HepG2 (cell line): ENCODE measurements at regions not wholly inside any gene's neighbourhood (a gene's known extent, or its start where the extent isn't known, plus 50 kb on each side); places are given as distances from the start of the nearest gene placed in this dataset.

Source experiments
- ATAC-seq: fragments of 200-7000 bp; cut with Tn5 transposase; 3 replicates; pipeline ENCODE4 v1.9.1; 2020; ENCODE audit warnings: mild to moderate bottlenecking, moderate library complexity
- BruUV-seq: library from RNA; stranded (reverse); fragments of 400-500 nt; replicated peaks from 2 replicates; lab custom pipeline; 2021; lab: Mats Ljungman, UMichigan
- CTCF ChIA-PET: fragments of 300-600 bp; formaldehyde crosslinking; extraction: SDS; loops from one replicate; lab custom pipeline; 2021; ENCODE audit warnings: low total read pairs, inconsistent platforms, low intra/inter-chr PET ratio; lab: Yijun Ruan, JAX
- POLR2A ChIA-PET: fragments of 350-600 bp; sonication (Branson Sonifier 250); formaldehyde crosslinking; loops from one replicate; lab custom pipeline; 2020; ENCODE audit warnings: antibody characterized with exemption, inconsistent platforms; lab: Yijun Ruan, JAX
- DNase-seq: peaks from one replicate; pipeline ENCODE4 v3.0.0-alpha.2; 2015; ENCODE audit warnings: low spot score
- FAIRE-seq: peaks from 3 replicates; lab custom pipeline; 2011; peaks lifted over from hg19 to GRCh38; lab: Jason Lieb, UNC
- H2AFZ ChIP-seq: one replicate; pipeline ENCODE4 v1.6.1; 2011; ENCODE audit warnings: low read length, inconsistent platforms
- H3K27ac ChIP-seq: fragments of 300-600 bp; 3 replicates; pipeline ENCODE4 v1.8.0; 2011; ENCODE audit warnings: mixed run types, mild to moderate bottlenecking, mixed read lengths, low read length, inconsistent platforms; ENCODE audit not compliant: insufficient read depth; ENCODE audit errors: extremely low read length
- H3K27me3 ChIP-seq, 2 experiments: fragments of 200-600 bp in 1 of 2; 2 replicates in 1 of 2; 3 replicates in 1 of 2; pipeline versions ENCODE4 v1.6.0 to v1.8.0; 2011; ENCODE audit warnings: low read length in 2 of 2, mild to moderate bottlenecking in 2 of 2, moderate library complexity in 2 of 2, inconsistent platforms in 1 of 2; ENCODE audit not compliant: insufficient read depth in 2 of 2, control insufficient read depth in 1 of 2
- H3K36me3 ChIP-seq, 2 experiments: fragments of 200-600 bp in 1 of 2; replicated peaks in 1 of 2; 2 replicates in 1 of 2; 3 replicates in 1 of 2; pipeline versions ENCODE4 v1.5.1 to v1.8.0; 2011; ENCODE audit warnings: low read length in 2 of 2, inconsistent platforms in 1 of 2; ENCODE audit not compliant: insufficient read depth in 2 of 2, control insufficient read depth in 1 of 2
- H3K4me1 ChIP-seq: 2 replicates; pipeline ENCODE4 v1.5.1; 2012; ENCODE audit warnings: low read length, inconsistent platforms; ENCODE audit not compliant: insufficient read depth
- H3K4me2 ChIP-seq: 2 replicates; pipeline ENCODE4 v1.6.0; 2011; ENCODE audit warnings: low read depth, low read length, inconsistent platforms
- H3K4me3 ChIP-seq, 3 experiments: fragments of 200-600 bp in 1 of 3; sonication (generic), shearing (Covaris generic) in 1 of 3; replicated peaks in 1 of 3; 2 replicates each; pipeline ENCODE4 v1.5.1; 2011 to 2016; ENCODE audit warnings: low read length in 3 of 3, inconsistent platforms in 2 of 3, low read depth in 2 of 3, mild to moderate bottlenecking in 2 of 3, control low read depth in 1 of 3, mixed read lengths in 1 of 3; ENCODE audit not compliant: insufficient read depth in 1 of 3
- H3K79me2 ChIP-seq: one replicate; pipeline ENCODE4 v1.6.1; 2011; ENCODE audit warnings: low read length, inconsistent platforms; ENCODE audit not compliant: insufficient read depth
- H3K9ac ChIP-seq: 2 replicates; pipeline ENCODE4 v1.6.0; 2011; ENCODE audit warnings: mild to moderate bottlenecking, low read depth, low read length, inconsistent platforms; ENCODE audit not compliant: insufficient read depth
- H3K9me3 ChIP-seq: 2 replicates; pipeline ENCODE4 v1.5.1; 2012; ENCODE audit warnings: mild to moderate bottlenecking, low read length
- H4K20me1 ChIP-seq: 2 replicates; pipeline ENCODE4 v1.6.0; 2011; ENCODE audit warnings: inconsistent platforms, mild to moderate bottlenecking, low read length, moderate library complexity; ENCODE audit not compliant: insufficient read depth
- ESRRA ChIP-seq: sonication (generic); formaldehyde crosslinking; IDR thresholded peaks from 2 replicates; pipeline ENCODE4 v1.5.1; 2020; ENCODE audit warnings: mild to moderate bottlenecking, low read depth, missing genetic modification reagents
- HMG20B ChIP-seq: conservative IDR thresholded peaks from 2 replicates; pipeline ENCODE4 v1.6.1; 2016; ENCODE audit warnings: missing genetic modification reagents, missing compliant biosample characterization
- KMT2A ChIP-seq: sonication (generic); formaldehyde crosslinking; IDR thresholded peaks from 2 replicates; pipeline ENCODE4 v1.4.0; 2020; ENCODE audit warnings: missing genetic modification reagents
- MXD3 ChIP-seq: IDR thresholded peaks from 2 replicates; pipeline ENCODE4 v1.6.1; 2016; ENCODE audit warnings: mild to moderate bottlenecking, missing biosample characterization, missing genetic modification reagents
- NFATC3 ChIP-seq: sonication (generic); formaldehyde crosslinking; IDR thresholded peaks from 2 replicates; pipeline ENCODE4 v1.5.1; 2020; ENCODE audit warnings: mild to moderate bottlenecking, missing genetic modification reagents
- PRDM15 ChIP-seq: sonication (generic); formaldehyde crosslinking; IDR thresholded peaks from 2 replicates; pipeline ENCODE4 v1.4.0; 2020; ENCODE audit warnings: missing genetic modification reagents
- PRPF4 ChIP-seq: fragments of 200-400 bp; formaldehyde crosslinking; IDR thresholded peaks from 2 replicates; pipeline ENCODE4 v1.6.1; 2016; ENCODE audit warnings: low read length, low read depth; ENCODE audit not compliant: poor library complexity, severe bottlenecking
- YEATS4 ChIP-seq: sonication (generic); formaldehyde crosslinking; IDR thresholded peaks from 2 replicates; pipeline ENCODE4 v1.4.0; 2020; ENCODE audit warnings: missing genetic modification reagents, borderline replicate concordance
- ZNF296 ChIP-seq: sonication (generic); formaldehyde crosslinking; conservative IDR thresholded peaks from 2 replicates; pipeline ENCODE4 v1.5.0; 2020; ENCODE audit warnings: mild to moderate bottlenecking, missing genetic modification reagents
- WGBS: methylation state at CpG from one replicate; pipeline ENCODE4 v1.1.6; 2017; ENCODE audit warnings: low lambda C conversion rate; 5-methylcytosine and 5-hydroxymethylcytosine counted together
- in situ Hi-C: cut with HindIII; loops from 2 replicates; pipeline ENCODE4 v1.10.0; 2017; ENCODE audit warnings: low pct_unique_long_range_greater_than_20kb; ENCODE audit not compliant: extremely low pct_ligation_motif_present
- intact Hi-C: fragments of 100-400 bp; cut with micrococcal nuclease; formaldehyde crosslinking; loops from one replicate; pipeline ENCODE4 v1.10.0; 2022; ENCODE audit not compliant: unreplicated experiment
- TF ChIP-seq, protein P1 (sequence below): conservative IDR thresholded peaks from 2 replicates; pipeline ENCODE4 v1.6.1; 2018; ENCODE audit warnings: missing genetic modification reagents
- TF ChIP-seq, protein P2 (sequence below): sonication (generic); formaldehyde crosslinking; IDR thresholded peaks from 2 replicates; pipeline ENCODE4 v1.5.0; 2020; ENCODE audit warnings: missing genetic modification reagents, mild to moderate bottlenecking, borderline replicate concordance
- TF ChIP-seq, protein P3 (sequence below): sonication (generic); formaldehyde crosslinking; IDR thresholded peaks from 2 replicates; pipeline ENCODE4 v1.4.0; 2020; ENCODE audit warnings: missing genetic modification reagents
- TF ChIP-seq, protein P4 (sequence below): IDR thresholded peaks from 2 replicates; pipeline ENCODE4 v1.6.1; 2016; ENCODE audit warnings: low read depth

DNA sequence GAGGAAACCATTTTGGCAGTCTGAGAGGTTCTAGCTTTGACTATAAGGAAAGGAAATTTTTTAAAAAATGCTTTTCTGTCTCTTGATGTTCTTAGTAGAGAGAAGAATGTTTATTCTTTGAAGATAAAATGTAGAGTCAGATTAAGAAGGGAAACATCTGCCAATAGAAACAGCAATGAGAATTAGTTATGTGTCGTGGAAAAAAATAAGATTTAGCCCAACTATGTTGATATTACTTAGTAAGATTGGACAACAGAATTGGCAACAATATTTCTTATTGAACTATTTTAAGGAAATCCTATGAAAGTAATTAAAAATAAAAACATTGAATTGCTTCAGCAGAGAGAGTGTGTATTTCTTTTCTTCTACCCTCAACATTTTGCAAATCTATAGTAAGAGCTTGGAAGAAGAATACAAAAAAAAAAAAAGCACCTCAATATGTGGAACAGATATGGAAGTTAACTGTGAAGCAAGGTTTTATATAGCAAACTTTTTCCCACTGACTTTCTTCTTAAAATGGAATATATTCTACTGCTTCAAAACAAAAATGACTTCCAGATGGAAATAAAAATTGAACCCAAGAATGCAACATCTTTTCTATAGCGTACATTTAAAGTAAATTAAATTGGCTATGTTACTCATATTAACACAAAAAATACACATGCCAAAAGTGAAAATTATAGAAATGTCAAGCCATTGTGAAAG is 177.9 kb downstream of the FAM124B start:
- BruUV-seq = no TSS peak
- POLR2A ChIA-PET = no interaction called here
- no peak for TF ChIP-seq PRPF4
- TF ChIP-seq, protein P1, sequence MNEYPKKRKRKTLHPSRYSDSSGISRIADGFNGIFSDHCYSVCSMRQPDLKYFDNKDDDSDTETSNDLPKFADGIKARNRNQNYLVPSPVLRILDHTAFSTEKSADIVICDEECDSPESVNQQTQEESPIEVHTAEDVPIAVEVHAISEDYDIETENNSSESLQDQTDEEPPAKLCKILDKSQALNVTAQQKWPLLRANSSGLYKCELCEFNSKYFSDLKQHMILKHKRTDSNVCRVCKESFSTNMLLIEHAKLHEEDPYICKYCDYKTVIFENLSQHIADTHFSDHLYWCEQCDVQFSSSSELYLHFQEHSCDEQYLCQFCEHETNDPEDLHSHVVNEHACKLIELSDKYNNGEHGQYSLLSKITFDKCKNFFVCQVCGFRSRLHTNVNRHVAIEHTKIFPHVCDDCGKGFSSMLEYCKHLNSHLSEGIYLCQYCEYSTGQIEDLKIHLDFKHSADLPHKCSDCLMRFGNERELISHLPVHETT = no peak
- TF ChIP-seq, protein P2, sequence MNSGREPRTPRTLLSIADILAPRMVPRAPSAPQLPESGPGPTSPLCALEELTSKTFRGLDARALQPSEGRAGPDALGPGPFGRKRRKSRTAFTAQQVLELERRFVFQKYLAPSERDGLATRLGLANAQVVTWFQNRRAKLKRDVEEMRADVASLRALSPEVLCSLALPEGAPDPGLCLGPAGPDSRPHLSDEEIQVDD = no peak
- TF ChIP-seq ESRRA = no peak
- TF ChIP-seq, protein P3, sequence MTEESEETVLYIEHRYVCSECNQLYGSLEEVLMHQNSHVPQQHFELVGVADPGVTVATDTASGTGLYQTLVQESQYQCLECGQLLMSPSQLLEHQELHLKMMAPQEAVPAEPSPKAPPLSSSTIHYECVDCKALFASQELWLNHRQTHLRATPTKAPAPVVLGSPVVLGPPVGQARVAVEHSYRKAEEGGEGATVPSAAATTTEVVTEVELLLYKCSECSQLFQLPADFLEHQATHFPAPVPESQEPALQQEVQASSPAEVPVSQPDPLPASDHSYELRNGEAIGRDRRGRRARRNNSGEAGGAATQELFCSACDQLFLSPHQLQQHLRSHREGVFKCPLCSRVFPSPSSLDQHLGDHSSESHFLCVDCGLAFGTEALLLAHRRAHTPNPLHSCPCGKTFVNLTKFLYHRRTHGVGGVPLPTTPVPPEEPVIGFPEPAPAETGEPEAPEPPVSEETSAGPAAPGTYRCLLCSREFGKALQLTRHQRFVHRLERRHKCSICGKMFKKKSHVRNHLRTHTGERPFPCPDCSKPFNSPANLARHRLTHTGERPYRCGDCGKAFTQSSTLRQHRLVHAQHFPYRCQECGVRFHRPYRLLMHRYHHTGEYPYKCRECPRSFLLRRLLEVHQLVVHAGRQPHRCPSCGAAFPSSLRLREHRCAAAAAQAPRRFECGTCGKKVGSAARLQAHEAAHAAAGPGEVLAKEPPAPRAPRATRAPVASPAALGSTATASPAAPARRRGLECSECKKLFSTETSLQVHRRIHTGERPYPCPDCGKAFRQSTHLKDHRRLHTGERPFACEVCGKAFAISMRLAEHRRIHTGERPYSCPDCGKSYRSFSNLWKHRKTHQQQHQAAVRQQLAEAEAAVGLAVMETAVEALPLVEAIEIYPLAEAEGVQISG (CRISPR knock-in tag) = no peak
- TF ChIP-seq ZNF296 = no peak
- no peak for TF ChIP-seq MXD3 (CRISPR knock-in tag)
- TF ChIP-seq PRDM15 = no peak
- TF ChIP-seq YEATS4 (CRISPR knock-in tag) = no peak
- TF ChIP-seq, protein P4, sequence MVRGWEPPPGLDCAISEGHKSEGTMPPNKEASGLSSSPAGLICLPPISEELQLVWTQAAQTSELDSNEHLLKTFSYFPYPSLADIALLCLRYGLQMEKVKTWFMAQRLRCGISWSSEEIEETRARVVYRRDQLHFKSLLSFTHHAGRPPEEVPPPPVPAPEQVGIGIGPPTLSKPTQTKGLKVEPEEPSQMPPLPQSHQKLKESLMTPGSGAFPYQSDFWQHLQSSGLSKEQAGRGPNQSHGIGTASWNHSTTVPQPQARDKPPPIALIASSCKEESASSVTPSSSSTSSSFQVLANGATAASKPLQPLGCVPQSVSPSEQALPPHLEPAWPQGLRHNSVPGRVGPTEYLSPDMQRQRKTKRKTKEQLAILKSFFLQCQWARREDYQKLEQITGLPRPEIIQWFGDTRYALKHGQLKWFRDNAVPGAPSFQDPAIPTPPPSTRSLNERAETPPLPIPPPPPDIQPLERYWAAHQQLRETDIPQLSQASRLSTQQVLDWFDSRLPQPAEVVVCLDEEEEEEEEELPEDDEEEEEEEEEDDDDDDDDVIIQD = no peak
- no peak for TF ChIP-seq HMG20B (CRISPR knock-in tag)
- no peak for TF ChIP-seq KMT2A
- TF ChIP-seq NFATC3 (CRISPR knock-in tag) = no peak

More for the DNA sequence above, 177.9 kb downstream of the FAM124B start:
- Histone ChIP-seq H3K9me3 (no peaks in the 10 kb centered on the region), H3K9ac (no peak overlapping the region), H3K36me3 (no peaks in the 10 kb centered on the region), H3K4me3 (no peak overlapping the region), H3K4me2 (no peak overlapping the region), H3K27ac (no peak overlapping the region), H3K79me2 (no peaks in the 10 kb centered on the region), H4K20me1 (no peaks in the 10 kb centered on the region), H2AFZ (no peak overlapping the region), H3K27me3 (peaks cover 0 to 11% of the 10 kb centered on the region in 2 experiments; a peak in 2 of 5 replicates), H3K4me1 (no peaks in the 10 kb centered on the region)
- FAIRE-seq = no peak
- in situ Hi-C loops (no loop called here), intact Hi-C loops (no loop called here)
- no peak for DNase-seq
- CTCF ChIA-PET = no interaction called here
- 18% methylated on average over 2 of the region's 2 CpGs for WGBS
- ATAC-seq = no peak
